ENCODE measurements at regions not wholly inside any gene's neighbourhood (a gene's known extent, or its start where the extent isn't known, plus 50 kb on each side); places are given as distances from the start of the nearest gene placed in this dataset.

DNA sequence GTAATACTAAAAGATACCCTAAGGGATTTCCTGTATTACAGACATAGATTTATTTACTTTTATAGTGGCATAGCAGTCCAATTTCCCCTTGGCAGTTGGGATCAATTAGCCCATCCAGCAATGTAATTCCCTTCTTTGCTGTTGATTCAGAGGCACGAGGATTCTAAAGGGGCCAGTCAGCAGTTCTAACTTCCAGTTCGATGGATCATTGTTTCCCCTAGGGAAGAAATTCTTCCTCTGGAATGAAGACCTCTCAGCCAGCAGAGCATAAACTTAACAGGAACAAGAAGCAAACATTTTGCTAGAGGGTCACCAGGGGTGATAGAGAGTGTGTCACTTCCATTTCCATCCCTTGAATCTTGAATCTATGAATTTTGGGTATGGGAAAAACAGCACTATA is 395.7 kb upstream of the NOVA1 start:
- Histone ChIP-seq H3K36me3 (no peaks in the 10 kb centered on the region), H3K9me3 (no peaks in the 10 kb centered on the region)

DNA sequence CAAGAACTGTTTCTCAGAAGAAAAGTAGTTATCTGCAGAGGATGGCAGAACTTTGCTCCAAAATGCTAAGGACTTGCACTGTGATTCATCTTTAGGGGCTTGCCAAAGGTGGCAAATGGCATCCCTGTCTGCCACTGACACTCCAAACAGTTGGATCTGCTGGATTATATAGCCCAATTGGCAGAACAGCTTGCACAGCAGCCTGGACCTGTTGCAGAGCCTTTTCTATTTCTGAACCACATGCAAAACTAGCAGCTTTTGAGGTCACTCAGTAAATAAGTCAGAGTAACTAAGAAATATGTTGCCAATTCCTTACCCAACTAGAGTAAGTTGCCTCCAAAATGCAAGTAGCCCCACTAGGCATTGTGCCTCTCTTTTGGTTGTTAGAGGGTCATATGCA is 397.5 kb upstream of the NOVA1 start:
- Histone ChIP-seq H3K4me1 (no peaks in the 10 kb centered on the region), H3K27ac (no peak overlapping the region), H3K4me3 (no peak overlapping the region), H3K36me3 (no peaks in the 10 kb centered on the region), H3K27me3 (no peaks in the 10 kb centered on the region), H3K9me3 (no peaks in the 10 kb centered on the region)
- TF ChIP-seq, protein P1, sequence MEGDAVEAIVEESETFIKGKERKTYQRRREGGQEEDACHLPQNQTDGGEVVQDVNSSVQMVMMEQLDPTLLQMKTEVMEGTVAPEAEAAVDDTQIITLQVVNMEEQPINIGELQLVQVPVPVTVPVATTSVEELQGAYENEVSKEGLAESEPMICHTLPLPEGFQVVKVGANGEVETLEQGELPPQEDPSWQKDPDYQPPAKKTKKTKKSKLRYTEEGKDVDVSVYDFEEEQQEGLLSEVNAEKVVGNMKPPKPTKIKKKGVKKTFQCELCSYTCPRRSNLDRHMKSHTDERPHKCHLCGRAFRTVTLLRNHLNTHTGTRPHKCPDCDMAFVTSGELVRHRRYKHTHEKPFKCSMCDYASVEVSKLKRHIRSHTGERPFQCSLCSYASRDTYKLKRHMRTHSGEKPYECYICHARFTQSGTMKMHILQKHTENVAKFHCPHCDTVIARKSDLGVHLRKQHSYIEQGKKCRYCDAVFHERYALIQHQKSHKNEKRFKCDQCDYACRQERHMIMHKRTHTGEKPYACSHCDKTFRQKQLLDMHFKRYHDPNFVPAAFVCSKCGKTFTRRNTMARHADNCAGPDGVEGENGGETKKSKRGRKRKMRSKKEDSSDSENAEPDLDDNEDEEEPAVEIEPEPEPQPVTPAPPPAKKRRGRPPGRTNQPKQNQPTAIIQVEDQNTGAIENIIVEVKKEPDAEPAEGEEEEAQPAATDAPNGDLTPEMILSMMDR (IDR thresholded peaks at IDR 0.05), result no peak
- no peak for DNase-seq (ENCODE audit: low spot score)

More for the DNA sequence above, 395.7 kb upstream of the NOVA1 start:
- TF ChIP-seq, protein P1 (IDR thresholded peaks at IDR 0.05), result no peak
- no peaks in the 10 kb centered on the region for H3K27me3 ChIP-seq
- no peak overlapping the region for H3K27ac ChIP-seq
- no peak for DNase-seq (ENCODE audit: low spot score)
- H3K4me3 ChIP-seq, result no peak overlapping the region
- H3K4me1 ChIP-seq, result no peaks in the 10 kb centered on the region

DNA sequence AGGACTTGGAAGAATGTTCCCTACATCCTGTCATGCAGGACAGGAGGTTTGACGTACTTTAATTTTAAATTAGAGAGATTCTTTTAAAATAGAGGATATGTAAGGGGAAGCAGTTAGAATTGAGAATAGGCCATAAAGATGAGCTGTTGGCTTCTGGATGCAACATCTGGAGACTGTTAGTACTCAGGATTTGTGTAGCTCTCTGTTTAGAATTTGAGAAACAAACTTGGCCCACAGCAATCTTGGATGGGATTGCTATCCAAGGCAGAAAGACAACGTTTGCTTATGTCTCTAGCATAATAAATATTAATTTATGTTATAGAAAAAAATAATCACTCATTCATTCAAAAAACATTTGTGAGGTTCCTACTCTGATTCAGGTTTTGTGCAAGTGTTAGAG is 398.4 kb upstream of the NOVA1 start:
- TF ChIP-seq, protein P1 (IDR thresholded peaks at IDR 0.05), result no peak
- no peak overlapping the region for H3K4me3 ChIP-seq
- H3K4me1 ChIP-seq, result no peaks in the 10 kb centered on the region
- H3K36me3 ChIP-seq, result no peaks in the 10 kb centered on the region
- no peak for DNase-seq (ENCODE audit: low spot score)
- no peaks in the 10 kb centered on the region for H3K27me3 ChIP-seq
- no peak overlapping the region for H3K27ac ChIP-seq
- no peaks in the 10 kb centered on the region for H3K9me3 ChIP-seq

DNA sequence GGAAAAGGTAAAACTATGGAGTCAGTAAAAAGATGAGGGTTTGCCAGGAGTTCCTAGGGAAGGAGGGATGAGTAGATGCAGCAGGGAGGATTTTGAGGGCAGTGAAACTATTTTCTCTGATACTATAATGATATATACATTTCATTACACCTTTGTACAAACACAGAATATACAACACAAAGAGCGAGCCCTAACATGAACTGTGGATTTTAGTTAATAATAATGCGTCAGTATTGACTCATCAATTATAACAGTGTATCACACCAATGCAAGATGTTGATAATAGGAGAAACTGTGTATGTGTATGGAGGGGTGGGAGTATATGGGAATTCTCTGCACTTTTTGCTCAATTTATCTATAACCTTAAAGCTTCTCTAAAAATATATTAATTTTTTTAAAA is 404.3 kb upstream of the NOVA1 start:
- TF ChIP-seq, protein P1 (IDR thresholded peaks at IDR 0.05), result no peak
- Histone ChIP-seq H3K4me3 (no peak overlapping the region), H3K27me3 (no peaks in the 10 kb centered on the region), H3K9me3 (no peaks in the 10 kb centered on the region), H3K27ac (no peak overlapping the region), H3K4me1 (no peaks in the 10 kb centered on the region), H3K36me3 (no peaks in the 10 kb centered on the region)
- no peak for DNase-seq (ENCODE audit: low spot score)

DNA sequence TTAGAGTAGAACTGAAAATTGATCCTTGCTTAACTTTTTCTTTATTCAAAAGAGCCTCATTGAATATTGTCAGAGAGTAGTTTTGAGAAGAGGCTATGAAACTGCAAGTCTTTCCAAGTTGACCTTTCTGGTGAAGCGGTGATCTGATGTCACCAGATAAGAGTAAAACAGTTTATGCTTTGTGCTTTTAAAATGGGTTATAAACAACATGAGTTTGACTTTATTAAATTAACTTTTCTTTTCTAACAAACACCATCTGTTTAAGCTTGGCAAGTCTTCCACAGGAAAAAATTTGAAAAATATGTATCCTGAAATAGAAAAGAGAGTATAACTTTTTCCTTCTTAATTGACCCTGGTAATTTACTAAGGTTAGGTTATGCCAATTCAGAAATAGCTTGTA is 408.7 kb upstream of the NOVA1 start:
- Histone ChIP-seq H3K27ac (no peak overlapping the region), H3K27me3 (no peaks in the 10 kb centered on the region), H3K9me3 (no peaks in the 10 kb centered on the region), H3K4me3 (no peak overlapping the region), H3K4me1 (no peaks in the 10 kb centered on the region), H3K36me3 (no peaks in the 10 kb centered on the region)
- TF ChIP-seq, protein P1 (IDR thresholded peaks at IDR 0.05), result no peak
- DNase-seq (ENCODE audit: low spot score), result no peak

DNA sequence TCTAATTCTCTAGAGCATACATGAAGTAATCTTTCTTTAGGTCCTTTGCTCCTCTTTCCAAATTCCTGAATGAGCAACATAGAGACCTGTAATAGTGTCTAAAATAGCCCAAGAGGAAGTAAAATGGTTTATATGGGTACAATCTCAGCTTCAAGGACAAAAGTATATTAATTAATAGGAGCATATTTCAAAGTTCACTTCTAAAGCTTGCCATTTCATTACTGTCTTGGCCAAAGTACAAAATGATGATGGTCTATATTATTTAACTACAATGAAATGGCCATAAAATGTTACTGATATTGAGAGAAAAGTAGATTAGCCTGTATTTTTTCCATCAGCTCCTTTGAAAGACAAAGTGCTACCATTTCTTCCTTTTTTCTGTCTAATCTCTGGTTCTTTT is 410.4 kb upstream of the NOVA1 start:
- no peak overlapping the region for H3K4me3 ChIP-seq
- H3K4me1 ChIP-seq, result no peaks in the 10 kb centered on the region
- no peaks in the 10 kb centered on the region for H3K27me3 ChIP-seq
- H3K9me3 ChIP-seq, result no peaks in the 10 kb centered on the region
- no peak for DNase-seq (ENCODE audit: low spot score)
- TF ChIP-seq, protein P1 (IDR thresholded peaks at IDR 0.05), result no peak
- no peaks in the 10 kb centered on the region for H3K36me3 ChIP-seq
- H3K27ac ChIP-seq, result no peak overlapping the region

Measured in right atrium auricular region (tissue), 2 donors.